Aorta (tissue), 5 donors: ENCODE measurements at regions not wholly inside any gene's neighbourhood (a gene's known extent, or its start where the extent isn't known, plus 50 kb on each side); places are given as distances from the start of the nearest gene placed in this dataset.

ENCODE experiments used
- ATAC-seq: fragments of 200-7000 bp; cut with Tn5 transposase; one replicate; pipeline ENCODE4 v1.9.1; 2022; ENCODE audit warnings: moderate library complexity; ENCODE audit not compliant: low FRiP score
- DNase-seq, 2 donors: peaks; one replicate each; pipeline ENCODE4 v3.0.0-alpha.2; 2020
- H3K27ac ChIP-seq, 2 donors: one replicate each; pipeline ENCODE4 v1.5.1; 2013; ENCODE audit warnings: low read length in 2 of 2, mild to moderate bottlenecking in 2 of 2, moderate library complexity in 2 of 2, control low read depth in 1 of 2, inconsistent platforms in 1 of 2, low read depth in 1 of 2
- H3K27me3 ChIP-seq, 2 donors: one replicate each; pipeline ENCODE4 v1.6.1; 2013; ENCODE audit warnings: control low read depth in 1 of 2, low read length in 1 of 2, mild to moderate bottlenecking in 1 of 2, moderate library complexity in 1 of 2; ENCODE audit not compliant: insufficient read depth in 2 of 2, control insufficient read depth in 1 of 2
- H3K36me3 ChIP-seq, 2 donors: one replicate each; pipeline ENCODE4 v1.6.1; 2013; ENCODE audit warnings: control low read depth in 1 of 2, low read length in 1 of 2, mild to moderate bottlenecking in 1 of 2; ENCODE audit not compliant: insufficient read depth in 2 of 2, control insufficient read depth in 1 of 2
- H3K4me1 ChIP-seq, 2 donors: one replicate each; pipeline ENCODE4 v1.6.1; 2013; ENCODE audit warnings: low read length in 2 of 2, control low read depth in 1 of 2, mild to moderate bottlenecking in 1 of 2, moderate library complexity in 1 of 2; ENCODE audit not compliant: insufficient read depth in 2 of 2, control insufficient read depth in 1 of 2
- H3K4me3 ChIP-seq, 2 donors: one replicate each; pipeline ENCODE4 v1.5.1; 2013; ENCODE audit warnings: low read length in 2 of 2, control low read depth in 1 of 2, mild to moderate bottlenecking in 1 of 2
- H3K9me3 ChIP-seq: one replicate; pipeline ENCODE4 v1.6.1; 2013; ENCODE audit warnings: mild to moderate bottlenecking, low read length; ENCODE audit not compliant: control insufficient read depth
- WGBS, 2 donors: extraction: QIAGEN DNeasy Blood & Tissue Kit; methylation state at CpG; one replicate each; pipeline ENCODE4 v1.1.7; 2013; 5-methylcytosine and 5-hydroxymethylcytosine counted together
- intact Hi-C, 2 donors: fragments of 100-400 bp; cut with DNase I; formaldehyde crosslinking; loops; one replicate each; pipeline versions ENCODE4 v1.14.2 to v1.15.0; 2022
- donor health status: healthy with polysubstance abuse.
- donor health status: Bipolar disorder and iron deficiency.
- donor health status: DM: no; HTN: no; CAD: no.
- donor health status: DM: no; HTN: no; CAD: no.
- donor health status: DM: yes; HTN: yes; CAD: no.

- ATAC-seq (no peak), DNase-seq (no peak)
- Histone ChIP-seq H3K27me3 (no peaks in the 10 kb centered on the region), H3K4me3 (no peak overlapping the region), H3K9me3 (no peaks in the 10 kb centered on the region), H3K4me1 (no peaks in the 10 kb centered on the region), H3K27ac (no peak overlapping the region), H3K36me3 (no peaks in the 10 kb centered on the region)
- intact Hi-C loops = no loop called here
- 50 to 54% methylated on average over 4 of the region's 4 CpGs for WGBS, 2 donors
Measured at GRCh38 chr2:12382366-12382765, 334.4 kb upstream of the TRIB2 start.

- H3K27ac ChIP-seq = no peak overlapping the region
- peak overlapping the region in 1 of 2 donors; percentile 48 for H3K4me3 ChIP-seq
- DNase-seq (no peak), ATAC-seq (no peak)
- intact Hi-C loops = loop anchor here in 1 of 2 donors (5.0 kb wide), 1 partner anchor 72 kb away; no protein-coding TSS in a partner anchor
- no peaks in the 10 kb centered on the region for H3K36me3 ChIP-seq
- WGBS, 2 donors = 4 to 8% methylated on average over 9 of the region's 9 CpGs
- no peaks in the 10 kb centered on the region for H3K27me3 ChIP-seq
- peaks cover 3 to 6% of the 10 kb centered on the region in 2 donors for H3K4me1 ChIP-seq
- no peaks in the 10 kb centered on the region for H3K9me3 ChIP-seq
Measured at GRCh38 chr2:12389344-12390045, 327.2 kb upstream of the TRIB2 start.

- Histone ChIP-seq H3K27me3 (no peaks in the 10 kb centered on the region), H3K4me1 (peaks cover 3 to 6% of the 10 kb centered on the region in 2 donors), H3K4me3 (peak overlapping the region in 1 of 2 donors; percentile 41), H3K36me3 (no peaks in the 10 kb centered on the region), H3K27ac (peak overlapping the region in 1 of 2 donors; percentile 87), H3K9me3 (no peaks in the 10 kb centered on the region)
- WGBS, 2 donors = 3 to 4% methylated on average over 2 of the region's 2 CpGs
- no peak for DNase-seq
- ATAC-seq = peak; percentile 33
- intact Hi-C loops = loop anchor here in 1 of 2 donors (5.0 kb wide), 1 partner anchor 74 kb away; no protein-coding TSS in a partner anchor
Measured at GRCh38 chr2:12391116-12391515, 325.6 kb upstream of the TRIB2 start.

- ATAC-seq (no peak), DNase-seq (no peak)
- no peaks in the 10 kb centered on the region for H3K9me3 ChIP-seq
- WGBS, 2 donors = 89 to 90% methylated on average over 6 of the region's 6 CpGs
- no peaks in the 10 kb centered on the region for H3K36me3 ChIP-seq
- H3K27ac ChIP-seq = no peak overlapping the region
- intact Hi-C loops = no loop called here
- peaks cover 0 to 2% of the 10 kb centered on the region in 2 donors for H3K4me1 ChIP-seq
- no peak overlapping the region for H3K4me3 ChIP-seq
- no peaks in the 10 kb centered on the region for H3K27me3 ChIP-seq
Measured at GRCh38 chr2:12396699-12397098, 320.0 kb upstream of the TRIB2 start.

- Histone ChIP-seq H3K27ac (no peak overlapping the region), H3K27me3 (no peaks in the 10 kb centered on the region), H3K9me3 (no peaks in the 10 kb centered on the region), H3K4me3 (no peak overlapping the region), H3K36me3 (no peaks in the 10 kb centered on the region), H3K4me1 (peaks cover 0 to 2% of the 10 kb centered on the region in 2 donors)
- DNase-seq (no peak), ATAC-seq (no peak)
- intact Hi-C loops = no loop called here
- 92% methylated on average over 9 of the region's 9 CpGs for WGBS, 2 donors
Measured at GRCh38 chr2:12397854-12398253, 318.9 kb upstream of the TRIB2 start.

GRCh38 chr2:12399240-12399639 lies 317.5 kb upstream of the TRIB2 start:
- intact Hi-C loops = no loop called here
- no peak for ATAC-seq
- no peak overlapping the region for H3K27ac ChIP-seq
- H3K9me3 ChIP-seq = no peaks in the 10 kb centered on the region
- H3K4me3 ChIP-seq = no peak overlapping the region
- DNase-seq = no peak
- H3K4me1 ChIP-seq = no peaks in the 10 kb centered on the region
- no peaks in the 10 kb centered on the region for H3K36me3 ChIP-seq
- 86 to 94% methylated on average over 3 of the region's 3 CpGs for WGBS, 2 donors
- H3K27me3 ChIP-seq = no peaks in the 10 kb centered on the region

- no peaks in the 10 kb centered on the region for H3K36me3 ChIP-seq
- no peaks in the 10 kb centered on the region for H3K4me1 ChIP-seq
- intact Hi-C loops = no loop called here
- H3K4me3 ChIP-seq = no peak overlapping the region
- no peak for DNase-seq
- H3K27me3 ChIP-seq = no peaks in the 10 kb centered on the region
- H3K27ac ChIP-seq = no peak overlapping the region
- H3K9me3 ChIP-seq = no peaks in the 10 kb centered on the region
- 83 to 98% methylated on average over 3 of the region's 3 CpGs for WGBS, 2 donors
- no peak for ATAC-seq
Measured at GRCh38 chr2:12400543-12400942, 316.2 kb upstream of the TRIB2 start.

GRCh38 chr2:12402440-12403139 lies 314.1 kb upstream of the TRIB2 start:
- no peak for ATAC-seq
- no peaks in the 10 kb centered on the region for H3K27me3 ChIP-seq
- no peak for DNase-seq
- no peaks in the 10 kb centered on the region for H3K4me1 ChIP-seq
- intact Hi-C loops = no loop called here
- no peaks in the 10 kb centered on the region for H3K36me3 ChIP-seq
- 97% methylated on average over 5 of the region's 5 CpGs for WGBS, 2 donors
- no peak overlapping the region for H3K27ac ChIP-seq
- H3K9me3 ChIP-seq = no peaks in the 10 kb centered on the region
- no peak overlapping the region for H3K4me3 ChIP-seq

GRCh38 chr2:12404497-12404896 lies 312.2 kb upstream of the TRIB2 start:
- H3K4me3 ChIP-seq = no peak overlapping the region
- intact Hi-C loops = no loop called here
- no peaks in the 10 kb centered on the region for H3K27me3 ChIP-seq
- no peaks in the 10 kb centered on the region for H3K9me3 ChIP-seq
- no peaks in the 10 kb centered on the region for H3K36me3 ChIP-seq
- DNase-seq (no peak), ATAC-seq (no peak)
- H3K4me1 ChIP-seq = no peaks in the 10 kb centered on the region
- H3K27ac ChIP-seq = no peak overlapping the region
